Breast epithelium (tissue), 4 donors: ENCODE measurements at regions not wholly inside any gene's neighbourhood (a gene's known extent, or its start where the extent isn't known, plus 50 kb on each side); places are given as distances from the start of the nearest gene placed in this dataset.

ENCODE experiments used
- DNase-seq, 2 donors: peaks; one replicate each; pipeline ENCODE4 v3.0.0-alpha.2; 2019; ENCODE audit warnings: low spot score in 2 of 2
- H3K27ac ChIP-seq, 2 donors: fragments of 200-600 bp; sonication (generic) in 1 of 2; one replicate each; pipeline ENCODE4 v1.5.1; 2016 to 2019; ENCODE audit warnings: mild to moderate bottlenecking in 1 of 2
- H3K27me3 ChIP-seq, 2 donors: fragments of 200-600 bp; sonication (generic) in 1 of 2; one replicate each; pipeline versions ENCODE4 v1.5.1 to v1.6.0; 2017 to 2019; ENCODE audit warnings: control low read depth in 1 of 2, mild to moderate bottlenecking in 1 of 2
- H3K36me3 ChIP-seq: fragments of 200-600 bp; one replicate; pipeline ENCODE4 v1.5.1; 2019
- H3K4me1 ChIP-seq, 2 donors: fragments of 200-600 bp; sonication (generic); one replicate each; pipeline ENCODE4 v1.5.1; 2016 to 2019; ENCODE audit warnings: control low read depth in 1 of 2
- H3K4me3 ChIP-seq, 3 donors: fragments of 200-600 bp; sonication (generic); 1 replicate in 2 of 3; 2 replicates in 1 of 3; pipeline ENCODE4 v1.5.1; 2016 to 2019; ENCODE audit warnings: mild to moderate bottlenecking in 3 of 3, moderate library complexity in 2 of 3
- H3K9me3 ChIP-seq, 2 donors: fragments of 200-600 bp; sonication (generic) in 1 of 2; one replicate each; pipeline ENCODE4 v1.5.1; 2016 to 2019; ENCODE audit warnings: control low read depth in 1 of 2
- POLR2A ChIP-seq: fragments of 450-650 bp; IDR thresholded peaks from one replicate; pipeline ENCODE4 v1.6.1; 2016; ENCODE audit warnings: antibody characterized with exemption, mild to moderate bottlenecking, moderate library complexity
- POLR2AphosphoS5 ChIP-seq, 3 donors: sonication (generic); formaldehyde crosslinking; IDR thresholded peaks; one replicate each; pipeline ENCODE4 v1.6.1; 2017; ENCODE audit warnings: antibody characterized with exemption in 3 of 3
- intact Hi-C: fragments of 100-400 bp; cut with DNase I; formaldehyde crosslinking; loops from one replicate; pipeline ENCODE4 v1.15.1; 2023; ENCODE audit warnings: low total_unique reads
- TF ChIP-seq, protein P1 (sequence below), 3 donors: fragments of 450-650 bp; IDR thresholded peaks; one replicate each; pipeline ENCODE4 v1.5.1; 2016 to 2017; ENCODE audit warnings: antibody characterized with exemption in 3 of 3, mild to moderate bottlenecking in 3 of 3, moderate library complexity in 3 of 3

DNA sequence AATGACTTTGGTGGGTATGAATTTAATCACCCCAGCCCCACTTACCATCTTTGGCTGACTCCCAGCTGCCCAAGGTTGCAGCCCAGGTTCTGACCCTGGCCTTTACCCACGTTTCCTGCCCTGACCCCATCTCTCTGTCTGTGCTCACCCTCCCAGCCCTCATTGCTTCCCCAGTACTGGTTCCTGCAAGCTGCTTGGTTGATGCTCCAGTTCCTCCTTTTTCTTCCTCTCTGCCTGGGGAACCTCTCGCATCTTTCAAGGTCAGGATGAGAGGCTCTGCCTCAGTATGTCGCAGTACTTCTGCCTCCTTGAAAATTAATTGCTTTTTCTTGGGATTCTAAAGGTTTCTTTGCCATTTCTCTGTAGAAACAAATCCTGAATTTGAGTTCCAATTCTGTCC lies 263.8 kb upstream of the ZNF32 start:
- Histone ChIP-seq H3K27me3 (no peaks in the 10 kb centered on the region), H3K4me3 (no peak overlapping the region), H3K4me1 (no peaks in the 10 kb centered on the region), H3K27ac (no peak overlapping the region), H3K9me3 (no peaks in the 10 kb centered on the region), H3K36me3 (no peaks in the 10 kb centered on the region)
- intact Hi-C loops = no loop called here
- no peak for DNase-seq
- TF ChIP-seq, protein P1, sequence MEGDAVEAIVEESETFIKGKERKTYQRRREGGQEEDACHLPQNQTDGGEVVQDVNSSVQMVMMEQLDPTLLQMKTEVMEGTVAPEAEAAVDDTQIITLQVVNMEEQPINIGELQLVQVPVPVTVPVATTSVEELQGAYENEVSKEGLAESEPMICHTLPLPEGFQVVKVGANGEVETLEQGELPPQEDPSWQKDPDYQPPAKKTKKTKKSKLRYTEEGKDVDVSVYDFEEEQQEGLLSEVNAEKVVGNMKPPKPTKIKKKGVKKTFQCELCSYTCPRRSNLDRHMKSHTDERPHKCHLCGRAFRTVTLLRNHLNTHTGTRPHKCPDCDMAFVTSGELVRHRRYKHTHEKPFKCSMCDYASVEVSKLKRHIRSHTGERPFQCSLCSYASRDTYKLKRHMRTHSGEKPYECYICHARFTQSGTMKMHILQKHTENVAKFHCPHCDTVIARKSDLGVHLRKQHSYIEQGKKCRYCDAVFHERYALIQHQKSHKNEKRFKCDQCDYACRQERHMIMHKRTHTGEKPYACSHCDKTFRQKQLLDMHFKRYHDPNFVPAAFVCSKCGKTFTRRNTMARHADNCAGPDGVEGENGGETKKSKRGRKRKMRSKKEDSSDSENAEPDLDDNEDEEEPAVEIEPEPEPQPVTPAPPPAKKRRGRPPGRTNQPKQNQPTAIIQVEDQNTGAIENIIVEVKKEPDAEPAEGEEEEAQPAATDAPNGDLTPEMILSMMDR (IDR thresholded peaks at IDR 0.05) = no peak
- TF ChIP-seq POLR2A = no peak
- no peak for TF ChIP-seq POLR2AphosphoS5 (IDR thresholded peaks at IDR 0.05)

DNA sequence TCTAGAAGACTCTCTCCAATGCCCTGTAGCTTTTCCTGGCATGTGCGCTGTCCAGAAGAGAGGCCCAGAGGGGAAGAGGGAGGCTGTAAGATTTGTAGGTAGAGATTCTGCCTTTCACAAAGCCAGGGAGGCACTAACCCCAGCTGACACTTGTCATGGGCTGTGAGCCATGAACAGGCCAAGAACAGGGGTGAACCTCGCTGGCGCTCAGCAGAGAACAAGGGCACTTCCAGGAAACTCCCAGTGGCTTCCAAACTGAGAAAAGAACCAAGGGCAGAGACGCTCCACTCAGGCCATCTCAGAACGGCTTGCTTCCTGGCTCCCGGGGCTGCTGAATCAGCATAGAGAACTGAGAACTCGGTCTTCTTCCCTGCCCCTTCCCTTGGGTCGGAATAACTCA lies 257.8 kb upstream of the ZNF32 start:
- TF ChIP-seq, protein P1 (IDR thresholded peaks at IDR 0.05) = no peak
- TF ChIP-seq POLR2A = no peak
- no peak for TF ChIP-seq POLR2AphosphoS5 (IDR thresholded peaks at IDR 0.05)
- Histone ChIP-seq H3K27me3 (no peaks in the 10 kb centered on the region), H3K9me3 (no peaks in the 10 kb centered on the region), H3K36me3 (no peaks in the 10 kb centered on the region), H3K27ac (peak overlapping the region in 1 of 2 donors; percentile 75), H3K4me1 (no peaks in the 10 kb centered on the region), H3K4me3 (no peak overlapping the region)
- no peak for DNase-seq
- intact Hi-C loops = no loop called here

DNA sequence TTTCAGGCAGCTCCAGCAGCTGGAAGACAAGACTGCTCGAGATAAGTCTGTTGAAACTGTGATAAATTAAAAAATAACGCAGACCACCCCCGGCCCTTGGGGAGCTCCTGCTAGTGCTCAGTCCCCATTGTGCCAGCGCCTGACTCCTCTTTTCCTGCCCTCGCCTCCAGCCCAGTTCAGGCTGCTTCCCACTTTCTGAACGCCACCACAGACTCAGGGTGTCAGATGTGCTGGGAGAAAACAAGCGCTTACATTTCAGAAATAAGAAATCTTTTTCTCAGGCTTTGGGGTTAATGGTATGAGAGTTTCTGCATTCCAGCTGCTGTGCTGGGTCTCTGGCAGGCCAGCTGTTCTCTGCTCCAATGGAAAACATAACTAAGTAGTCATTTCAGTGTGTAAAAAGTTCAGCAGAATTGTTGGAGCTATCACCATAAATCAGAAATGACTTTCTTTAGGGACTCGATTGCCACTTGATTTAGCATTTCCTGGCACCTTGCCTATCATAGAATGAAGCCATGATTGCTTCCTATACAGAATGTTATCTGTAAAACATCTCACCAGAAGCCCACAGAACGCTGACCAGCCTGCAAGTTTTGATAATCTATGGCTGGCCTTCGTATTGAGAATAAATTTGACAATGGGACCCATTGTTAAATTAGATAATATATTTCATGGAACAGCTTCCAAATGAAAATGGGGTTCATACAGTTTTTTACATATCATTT lies 257.0 kb upstream of the ZNF32 start:
- Histone ChIP-seq H3K4me1 (no peaks in the 10 kb centered on the region), H3K4me3 (no peak overlapping the region), H3K27ac (peak overlapping the region in 1 of 2 donors; percentile 46), H3K36me3 (no peaks in the 10 kb centered on the region), H3K9me3 (no peaks in the 10 kb centered on the region), H3K27me3 (no peaks in the 10 kb centered on the region)
- intact Hi-C loops = no loop called here
- no peak for DNase-seq
- no peak for TF ChIP-seq POLR2AphosphoS5 (IDR thresholded peaks at IDR 0.05)
- TF ChIP-seq, protein P1 (IDR thresholded peaks at IDR 0.05) = no peak
- TF ChIP-seq POLR2A = no peak

DNA sequence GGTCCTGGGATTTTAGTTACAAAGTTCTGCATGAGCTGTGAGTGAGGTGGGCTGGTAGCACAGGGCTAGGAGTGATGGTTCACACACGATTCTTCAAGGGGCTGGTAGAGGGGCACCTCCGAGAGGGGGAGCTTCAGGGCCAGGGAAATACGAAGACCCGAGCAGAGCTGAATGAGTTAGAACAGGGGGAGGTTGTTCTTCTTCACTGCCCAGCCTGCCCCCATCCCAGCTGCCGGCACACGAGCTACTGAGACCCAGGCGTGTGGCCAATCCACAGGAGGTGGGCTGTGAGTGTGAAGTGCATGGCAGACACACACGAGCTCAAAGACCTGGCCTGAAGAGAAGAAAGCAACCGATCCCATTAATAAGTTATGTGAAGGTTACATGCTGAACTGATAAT lies 256.2 kb upstream of the ZNF32 start:
- Histone ChIP-seq H3K9me3 (no peaks in the 10 kb centered on the region), H3K4me3 (no peak overlapping the region), H3K27ac (peak overlapping the region in 1 of 2 donors; percentile 29), H3K4me1 (no peaks in the 10 kb centered on the region), H3K27me3 (no peaks in the 10 kb centered on the region), H3K36me3 (no peaks in the 10 kb centered on the region)
- DNase-seq = no peak
- intact Hi-C loops = no loop called here
- TF ChIP-seq POLR2A = no peak
- TF ChIP-seq, protein P1 (IDR thresholded peaks at IDR 0.05) = no peak
- TF ChIP-seq POLR2AphosphoS5 (IDR thresholded peaks at IDR 0.05) = no peak

DNA sequence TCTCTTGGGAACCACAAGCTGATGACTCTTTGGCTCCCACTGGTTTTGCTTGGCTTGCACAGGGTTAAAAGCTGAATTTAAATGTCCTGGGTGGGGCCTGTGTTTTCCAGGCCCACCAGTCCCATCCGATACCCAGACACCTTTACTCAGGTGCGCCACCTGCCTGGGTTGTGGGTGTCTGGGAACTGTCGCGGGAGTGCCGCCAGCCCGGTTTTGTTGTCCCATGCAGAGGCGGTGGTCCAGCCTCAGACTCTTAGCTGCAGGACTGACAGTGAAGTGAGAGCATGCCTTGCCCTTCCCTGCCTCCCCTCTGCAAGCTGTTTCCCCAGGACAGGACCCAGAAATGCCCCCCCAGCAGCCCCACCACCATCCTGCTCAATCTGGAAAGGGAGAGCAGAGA lies 255.6 kb upstream of the ZNF32 start:
- Histone ChIP-seq H3K4me1 (no peaks in the 10 kb centered on the region), H3K36me3 (no peaks in the 10 kb centered on the region), H3K27ac (no peak overlapping the region), H3K4me3 (no peak overlapping the region), H3K27me3 (no peaks in the 10 kb centered on the region), H3K9me3 (no peaks in the 10 kb centered on the region)
- DNase-seq = no peak
- no peak for TF ChIP-seq POLR2AphosphoS5 (IDR thresholded peaks at IDR 0.05)
- intact Hi-C loops = no loop called here
